ENCODE measurements at regions not wholly inside any gene's neighbourhood (a gene's known extent, or its start where the extent isn't known, plus 50 kb on each side); places are given as distances from the start of the nearest gene placed in this dataset.

- no peak for TF ChIP-seq NFYA (IDR thresholded peaks at IDR 0.05; ENCODE audit: borderline replicate concordance, low read depth, low read length)
These were observed 215.7 kb downstream of the IKZF2 start (continued) for GRCh38 chr2:212935752-212936151.

GRCh38 chr2:212931271-212931670 is 220.1 kb downstream of the IKZF2 start:
- DNase-seq (ENCODE audit: low read depth, low spot score) (no peak), FAIRE-seq (no peak), ATAC-seq (no peak)
- no peaks in the 10 kb centered on the region; the same call in 2 of the 3 replicates for H3K9me3 ChIP-seq (replicated peaks; ENCODE audit: control insufficient read depth, insufficient read depth, low read length)
- H3K36me3 ChIP-seq (ENCODE audit: control insufficient read depth in 2 of 2, insufficient read depth in 2 of 2, low read length in 1 of 2), result peaks cover 0 to 3% of the 10 kb centered on the region in 2 experiments; a peak in 1 of 4 replicates
- WGBS (ENCODE audit: insufficient coverage, insufficient replicate concordance, low lambda C conversion rate, missing lambda C conversion rate), result 80% methylated on average over 5 of the region's 5 CpGs
- H3K27ac ChIP-seq (ENCODE audit: control insufficient read depth, insufficient read depth), result no peak overlapping the region
- POLR2A ChIA-PET, result interaction anchor here (0.6 kb wide), 1 partner anchor 67 kb away, joined by 5 read pairs; no protein-coding TSS in a partner anchor
- H3K4me1 ChIP-seq (ENCODE audit: control insufficient read depth, insufficient read depth, low read length), result no peaks in the 10 kb centered on the region
- H3K27me3 ChIP-seq (replicated peaks in 1 of 2; ENCODE audit: control insufficient read depth in 2 of 2, insufficient read depth in 2 of 2, low read length in 1 of 2), result no peaks in the 10 kb centered on the region
- H3K9ac ChIP-seq (ENCODE audit: control insufficient read depth, insufficient read depth, low read length), result no peak overlapping the region
- no peak overlapping the region for H2AFZ ChIP-seq (ENCODE audit: control insufficient read depth, low read depth, low read length)
- intact Hi-C loops (cut with micrococcal nuclease; ENCODE audit: unreplicated experiment) (no loop called here), in situ Hi-C loops (cut with MboI) (no loop called here)
- CTCF ChIA-PET, result interaction anchor here (0.9 to 1.1 kb wide), 2 partner anchors 10 to 27 kb away, joined by 3 to 4 read pairs; no protein-coding TSS in a partner anchor
- RAD21 ChIA-PET (ENCODE audit: unreplicated experiment), result no interaction called here
- no peak overlapping the region for H3K4me2 ChIP-seq (ENCODE audit: control insufficient read depth, insufficient read depth)
- no peaks in the 10 kb centered on the region for H3K79me2 ChIP-seq (ENCODE audit: control insufficient read depth, insufficient read depth, low read length)
- BruUV-seq (replicated peaks), result no TSS peak
- H3K4me3 ChIP-seq, result no peak overlapping the region
- H4K20me1 ChIP-seq (ENCODE audit: control insufficient read depth, insufficient read depth), result no peaks in the 10 kb centered on the region
- SMC1A ChIA-PET (ENCODE audit: uncharacterized antibody, unreplicated experiment), result interaction anchor here (0.9 to 1.2 kb wide), 2 partner anchors 10 to 155 kb away, joined by 3 read pairs; no protein-coding TSS in a partner anchor
- TF ChIP-seq MYB (IDR thresholded peaks at IDR 0.05; ENCODE audit: borderline replicate concordance, low read depth, low read length) (no peak), BCL3 (IDR thresholded peaks at IDR 0.05; ENCODE audit: borderline replicate concordance, insufficient read depth, low read depth, low read length, poor library complexity, severe bottlenecking) (no peak), HDAC6 (IDR thresholded peaks at IDR 0.05; ENCODE audit: unreplicated experiment) (no peak), CEBPZ (IDR thresholded peaks at IDR 0.05; ENCODE audit: low read depth, low read length) (no peak), MTA2 (IDR thresholded peaks at IDR 0.05; ENCODE audit: low read depth) (no peak), ZNF274 (IDR thresholded peaks at IDR 0.05; ENCODE audit: insufficient read depth, insufficient read length) (no peak), CBX3 (IDR thresholded peaks at IDR 0.05; ENCODE audit: borderline replicate concordance, low read depth) (no peak), ESRRA (IDR thresholded peaks at IDR 0.05; ENCODE audit: low read length) (no peak), KDM1A (IDR thresholded peaks at IDR 0.05; ENCODE audit: borderline replicate concordance) (no peak), RAD51 (IDR thresholded peaks at IDR 0.05) (no peak), CHD1 (IDR thresholded peaks at IDR 0.05; ENCODE audit: low read depth, low read length) (no peak), IKZF1 (conservative IDR thresholded peaks at IDR 0.05) (no peak), ZBTB4 (CRISPR knock-in tag; IDR thresholded peaks at IDR 0.05) (no peak), MEF2B (IDR thresholded peaks at IDR 0.05; ENCODE audit: partially characterized antibody, poor library complexity, severe bottlenecking) (no peak), SMARCA5 (IDR thresholded peaks at IDR 0.05) (no peak), CHD4 (IDR thresholded peaks at IDR 0.05) (no peak)

All from GM12878 (cell line).